ENCODE measurements at regions not wholly inside any gene's neighbourhood (a gene's known extent, or its start where the extent isn't known, plus 50 kb on each side); places are given as distances from the start of the nearest gene placed in this dataset.

GRCh38 chr6:100126790-100127484, 132.9 kb upstream of the MCHR2 start (continued):
- TF ChIP-seq ZBTB4 (CRISPR knock-in tag; IDR thresholded peaks at IDR 0.05) = no peak
- TF ChIP-seq RELA (IDR thresholded peaks at IDR 0.05; ENCODE audit: borderline replicate concordance, partially characterized antibody) = peak; percentile 65
- no peak; the same call in 1 of the 2 replicates for TF ChIP-seq NR2F1 (conservative IDR thresholded peaks at IDR 0.05)
- no peak for TF ChIP-seq ELK1 (IDR thresholded peaks at IDR 0.05; ENCODE audit: low read depth, low read length)
- TF ChIP-seq ZBED1 (IDR thresholded peaks at IDR 0.05; ENCODE audit: borderline replicate concordance) = no peak
- no peak for TF ChIP-seq YBX1 (IDR thresholded peaks at IDR 0.05)

Measured in GM12878 (cell line).